Keratinocyte (primary cell): ENCODE measurements at regions not wholly inside any gene's neighbourhood (a gene's known extent, or its start where the extent isn't known, plus 50 kb on each side); places are given as distances from the start of the nearest gene placed in this dataset.

Experiments used
- DNase-seq: peaks from one replicate; pipeline ENCODE4 v3.0.0-alpha.2; 2011; ENCODE audit warnings: low read depth, missing footprints, low spot score
- FAIRE-seq: peaks from 2 replicates; lab custom pipeline; 2011; peaks lifted over from hg19 to GRCh38; lab: Jason Lieb, UNC
- H2AFZ ChIP-seq: 2 replicates; pipeline ENCODE4 v1.6.0; 2012; ENCODE audit warnings: low read length, control low read depth, inconsistent platforms; ENCODE audit not compliant: control insufficient read depth
- H3K27ac ChIP-seq: 2 replicates; pipeline ENCODE4 v1.5.1; 2011; ENCODE audit warnings: low read length; ENCODE audit not compliant: control insufficient read depth, insufficient read depth
- H3K27me3 ChIP-seq: 3 replicates; pipeline ENCODE4 v1.6.0; 2011; ENCODE audit warnings: low read length; ENCODE audit not compliant: control insufficient read depth, insufficient read depth; ENCODE audit errors: extremely low read depth
- H3K36me3 ChIP-seq, 2 experiments: 2 replicates in 1 of 2; 3 replicates in 1 of 2; pipeline ENCODE4 v1.5.1; 2011; ENCODE audit warnings: low read length in 2 of 2, mild to moderate bottlenecking in 1 of 2; ENCODE audit not compliant: control insufficient read depth in 2 of 2, insufficient read depth in 2 of 2; ENCODE audit errors: extremely low read depth in 1 of 2
- H3K4me1 ChIP-seq: 3 replicates; pipeline ENCODE4 v1.5.1; 2011; ENCODE audit warnings: low read length; ENCODE audit not compliant: control insufficient read depth, insufficient read depth; ENCODE audit errors: extremely low read depth
- H3K4me2 ChIP-seq: 3 replicates; pipeline ENCODE4 v1.6.0; 2011; ENCODE audit warnings: low read depth, low read length; ENCODE audit not compliant: control insufficient read depth, insufficient read depth; ENCODE audit errors: extremely low read depth
- H3K4me3 ChIP-seq, 3 experiments: fragments of 200-600 bp in 1 of 3; sonication (generic) in 1 of 3; 2 replicates in 2 of 3; 3 replicates in 1 of 3; pipeline ENCODE4 v1.5.1; 2011 to 2016; ENCODE audit warnings: low read length in 3 of 3, mild to moderate bottlenecking in 3 of 3, control low read depth in 2 of 3, inconsistent platforms in 1 of 3, low read depth in 1 of 3, mixed read lengths in 1 of 3, mixed run types in 1 of 3, moderate library complexity in 1 of 3; ENCODE audit not compliant: control insufficient read depth in 2 of 3, insufficient read depth in 2 of 3; ENCODE audit errors: extremely low read depth in 1 of 3
- H3K79me2 ChIP-seq: 2 replicates; pipeline ENCODE4 v1.6.0; 2012; ENCODE audit warnings: low read length; ENCODE audit not compliant: control insufficient read depth, insufficient read depth
- H3K9ac ChIP-seq: 3 replicates; pipeline ENCODE4 v1.6.0; 2011; ENCODE audit warnings: low read length; ENCODE audit not compliant: control insufficient read depth, insufficient read depth; ENCODE audit errors: extremely low read depth
- H3K9me1 ChIP-seq: 3 replicates; pipeline ENCODE4 v1.6.0; 2011; ENCODE audit warnings: low read length; ENCODE audit not compliant: control insufficient read depth, insufficient read depth; ENCODE audit errors: extremely low read depth
- H3K9me3 ChIP-seq: 2 replicates; pipeline ENCODE4 v1.5.1; 2012; ENCODE audit warnings: low read depth, low read length; ENCODE audit not compliant: control insufficient read depth
- H4K20me1 ChIP-seq: 3 replicates; pipeline ENCODE4 v1.6.0; 2011; ENCODE audit warnings: low read length; ENCODE audit not compliant: control insufficient read depth, insufficient read depth; ENCODE audit errors: extremely low read depth
- EZH2 ChIP-seq: IDR thresholded peaks from one replicate; pipeline ENCODE4 v1.6.1; 2012; ENCODE audit warnings: inconsistent platforms, mild to moderate bottlenecking, low read length, moderate library complexity
- dilution Hi-C: fragments of 300-500 bp; cut with MboI; formaldehyde crosslinking; loops from one replicate; pipeline ENCODE4 v1.7.0; 2020; ENCODE audit warnings: low sequenced_read_pairs; ENCODE audit not compliant: extremely low pct_ligation_motif_present
- TF ChIP-seq, protein P1 (sequence below), 3 experiments: IDR thresholded peaks in 1 of 3; conservative IDR thresholded peaks in 1 of 3; optimal IDR thresholded peaks in 1 of 3; 2 replicates in 2 of 3; 3 replicates in 1 of 3; pipeline versions ENCODE3 to v1.5.1; 2011; ENCODE audit warnings: low read length in 3 of 3, mild to moderate bottlenecking in 3 of 3, moderate library complexity in 2 of 3, control low read depth in 1 of 3, inconsistent platforms in 1 of 3; ENCODE audit not compliant: insufficient read depth in 2 of 3; ENCODE audit errors: extremely low read depth in 1 of 3

- no peak for TF ChIP-seq EZH2
- TF ChIP-seq, protein P1, sequence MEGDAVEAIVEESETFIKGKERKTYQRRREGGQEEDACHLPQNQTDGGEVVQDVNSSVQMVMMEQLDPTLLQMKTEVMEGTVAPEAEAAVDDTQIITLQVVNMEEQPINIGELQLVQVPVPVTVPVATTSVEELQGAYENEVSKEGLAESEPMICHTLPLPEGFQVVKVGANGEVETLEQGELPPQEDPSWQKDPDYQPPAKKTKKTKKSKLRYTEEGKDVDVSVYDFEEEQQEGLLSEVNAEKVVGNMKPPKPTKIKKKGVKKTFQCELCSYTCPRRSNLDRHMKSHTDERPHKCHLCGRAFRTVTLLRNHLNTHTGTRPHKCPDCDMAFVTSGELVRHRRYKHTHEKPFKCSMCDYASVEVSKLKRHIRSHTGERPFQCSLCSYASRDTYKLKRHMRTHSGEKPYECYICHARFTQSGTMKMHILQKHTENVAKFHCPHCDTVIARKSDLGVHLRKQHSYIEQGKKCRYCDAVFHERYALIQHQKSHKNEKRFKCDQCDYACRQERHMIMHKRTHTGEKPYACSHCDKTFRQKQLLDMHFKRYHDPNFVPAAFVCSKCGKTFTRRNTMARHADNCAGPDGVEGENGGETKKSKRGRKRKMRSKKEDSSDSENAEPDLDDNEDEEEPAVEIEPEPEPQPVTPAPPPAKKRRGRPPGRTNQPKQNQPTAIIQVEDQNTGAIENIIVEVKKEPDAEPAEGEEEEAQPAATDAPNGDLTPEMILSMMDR (optimal IDR thresholded peaks at IDR 0.05 in 1 of 3, IDR thresholded peaks at IDR 0.05 in 1 of 3, conservative IDR thresholded peaks at IDR 0.05 in 1 of 3; ENCODE audit: extremely low read depth in 1 of 3, insufficient read depth in 2 of 3, low read length in 3 of 3): no peak
- Histone ChIP-seq H3K9ac (no peak overlapping the region), H2AFZ (no peak overlapping the region), H3K79me2 (no peaks in the 10 kb centered on the region), H3K27me3 (peaks cover 9% of the 10 kb centered on the region), H3K9me1 (no peaks in the 10 kb centered on the region), H3K4me1 (no peaks in the 10 kb centered on the region), H3K36me3 (no peaks in the 10 kb centered on the region), H3K9me3 (no peaks in the 10 kb centered on the region), H3K4me2 (no peak overlapping the region), H3K4me3 (no peak overlapping the region), H3K27ac (no peak overlapping the region), H4K20me1 (no peaks in the 10 kb centered on the region)
- dilution Hi-C loops: no loop called here
- DNase-seq: no peak
- FAIRE-seq: no peak
Measured at GRCh38 chr5:171588790-171589189, 169.3 kb downstream of the FGF18 start.

DNA sequence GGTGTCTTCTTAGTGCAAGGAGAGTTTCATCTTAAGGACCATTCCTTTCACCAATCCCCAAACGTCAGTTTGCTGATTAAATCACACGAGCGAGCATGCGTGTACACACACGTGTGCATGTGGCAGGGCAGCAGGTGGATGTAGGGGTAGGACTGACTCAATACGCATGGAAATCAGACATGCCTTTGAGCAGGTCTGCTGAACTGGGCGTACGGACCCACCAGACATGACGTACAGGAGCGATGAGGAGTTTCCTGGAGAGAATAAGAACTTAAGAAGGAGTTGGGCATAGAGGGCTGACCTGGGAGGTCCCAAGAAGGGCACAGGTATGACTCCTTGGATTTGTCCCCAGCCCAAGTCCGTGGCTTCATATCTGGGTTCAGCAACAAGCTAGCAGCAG, 170.0 kb downstream of the FGF18 start:
- Histone ChIP-seq H2AFZ (no peak overlapping the region), H3K27ac (no peak overlapping the region), H3K9me1 (no peaks in the 10 kb centered on the region), H3K36me3 (no peaks in the 10 kb centered on the region), H3K4me1 (no peaks in the 10 kb centered on the region), H3K9me3 (no peaks in the 10 kb centered on the region), H3K9ac (no peak overlapping the region), H3K79me2 (no peaks in the 10 kb centered on the region), H3K4me3 (no peak overlapping the region), H3K27me3 (peaks cover 9% of the 10 kb centered on the region), H3K4me2 (no peak overlapping the region), H4K20me1 (no peaks in the 10 kb centered on the region)
- no peak for FAIRE-seq
- TF ChIP-seq EZH2: no peak
- TF ChIP-seq, protein P1 (optimal IDR thresholded peaks at IDR 0.05 in 1 of 3, IDR thresholded peaks at IDR 0.05 in 1 of 3, conservative IDR thresholded peaks at IDR 0.05 in 1 of 3; ENCODE audit: extremely low read depth in 1 of 3, insufficient read depth in 2 of 3, low read length in 3 of 3): no peak
- DNase-seq: no peak
- dilution Hi-C loops: no loop called here
